ENCODE measurements at regions not wholly inside any gene's neighbourhood (a gene's known extent, or its start where the extent isn't known, plus 50 kb on each side); places are given as distances from the start of the nearest gene placed in this dataset.

Small RNAs in the stretch of these regions (small RNA-seq; reads per million reads assigned to genes)
- gene AC104229.1: 0 reads per million in 2 experiments

All from SK-MEL-5 (cell line).